CD4-positive, alpha-beta T cell treated with Interleukin-15 for 4 hours (primary cell): ENCODE measurements at regions not wholly inside any gene's neighbourhood (a gene's known extent, or its start where the extent isn't known, plus 50 kb on each side); places are given as distances from the start of the nearest gene placed in this dataset.

Experiments used
- DNase-seq: peaks from one replicate; pipeline ENCODE4 v3.0.0-alpha.2; 2020; ENCODE audit warnings: low spot score

DNA sequence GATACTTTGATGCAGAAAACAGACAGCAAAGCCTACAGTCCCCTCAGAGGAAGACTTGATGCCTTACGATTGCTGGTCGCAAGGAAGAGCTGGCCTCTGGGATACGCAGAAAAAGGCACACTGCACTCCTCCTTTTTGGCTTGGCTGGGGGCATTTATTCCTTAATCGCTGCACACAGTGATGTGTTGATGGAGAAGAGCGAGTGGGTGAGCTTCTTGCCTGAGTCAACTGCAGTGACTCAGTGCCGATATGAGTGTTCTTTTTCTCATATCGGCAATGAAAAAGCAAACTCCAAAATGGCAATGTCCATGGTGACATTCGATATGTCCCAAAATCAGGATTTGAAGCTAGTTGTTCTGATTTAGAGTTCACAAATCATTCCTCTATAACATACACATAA is 794.8 kb downstream of the HACE1 start:
- no peak for DNase-seq

- no peak for DNase-seq
Observed at GRCh38 chr6:104050455-104050854, 809.3 kb downstream of the HACE1 start.

DNA sequence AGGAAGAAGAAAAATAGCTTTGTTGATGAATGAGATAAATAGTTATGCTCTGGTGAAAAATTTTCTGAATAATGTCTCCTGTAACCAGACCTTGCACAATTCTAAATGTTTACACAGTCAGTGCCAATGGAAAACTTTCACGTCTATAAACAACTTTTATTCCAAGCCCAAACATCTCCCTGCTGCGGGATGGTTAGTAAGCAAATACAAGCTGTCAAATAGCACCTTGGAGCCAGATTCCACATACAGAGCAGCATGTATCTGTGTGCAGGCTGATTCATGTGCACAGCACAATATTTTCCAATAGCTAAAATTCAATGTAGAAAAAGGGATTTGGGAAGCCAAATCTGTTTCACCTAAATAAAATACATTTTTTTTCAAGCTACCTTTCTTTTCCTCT is 813.3 kb downstream of the HACE1 start:
- no peak for DNase-seq

GRCh38 chr6:104031346-104031745 is 828.4 kb downstream of the HACE1 start:
- no peak for DNase-seq

- DNase-seq = no peak
Observed at GRCh38 chr6:104022126-104022525, 837.6 kb downstream of the HACE1 start.

GRCh38 chr6:104019075-104019753 is 840.5 kb downstream of the HACE1 start:
- DNase-seq = no peak

DNA sequence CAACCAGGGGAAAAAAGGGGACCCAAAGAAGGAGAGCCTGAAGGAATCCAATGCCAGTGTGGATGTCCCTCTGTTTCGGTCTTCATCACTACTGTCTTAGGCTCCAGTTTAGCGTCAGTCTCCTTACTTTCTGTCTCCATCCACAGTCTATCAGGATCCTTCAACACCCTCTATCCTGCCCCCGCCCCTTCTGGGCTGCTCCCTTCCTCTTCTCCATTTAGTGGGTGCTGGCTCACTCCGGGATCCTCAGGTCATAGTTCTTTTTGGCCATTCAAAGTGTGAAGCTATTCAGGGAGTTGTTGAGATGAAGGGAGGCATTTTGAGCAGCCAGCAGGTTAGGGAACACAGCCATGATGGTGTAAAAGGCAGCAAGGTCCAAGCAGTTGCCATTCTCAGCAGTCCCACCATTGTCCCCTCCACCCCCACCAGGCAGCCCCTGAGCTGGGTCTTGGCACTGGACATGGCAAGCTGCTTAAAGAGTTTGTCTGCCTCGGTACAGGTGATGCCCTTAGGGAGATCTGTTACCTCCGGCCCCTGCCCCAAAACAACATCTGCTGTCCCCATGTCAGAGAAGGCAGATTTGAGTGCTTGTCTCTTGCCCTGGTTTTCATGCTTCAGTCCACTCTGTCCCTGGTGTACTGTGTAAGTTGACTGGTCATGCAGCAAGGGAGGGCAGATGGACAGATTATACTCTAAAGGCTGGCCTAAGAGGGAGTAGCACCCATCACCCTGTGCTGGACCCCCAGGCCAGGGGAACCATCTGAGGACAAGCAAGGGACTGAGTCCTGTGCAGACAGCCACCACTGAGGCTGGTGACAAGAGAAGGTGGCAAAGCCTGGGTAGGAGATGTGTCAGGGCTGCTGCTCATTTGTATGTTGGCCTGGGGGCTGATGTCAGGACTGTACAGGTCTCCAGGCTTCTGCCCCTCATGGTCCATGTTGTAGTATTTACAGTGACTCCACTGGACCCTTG is 842.0 kb downstream of the HACE1 start:
- no peak for DNase-seq

- no peak for DNase-seq
Observed at GRCh38 chr6:104014163-104014959, 845.4 kb downstream of the HACE1 start.

GRCh38 chr6:104013312-104013971 is 846.3 kb downstream of the HACE1 start:
- no peak for DNase-seq

- no peak for DNase-seq
Observed at GRCh38 chr6:104010897-104011296, 848.8 kb downstream of the HACE1 start.

GRCh38 chr6:104003803-104004516 is 855.8 kb downstream of the HACE1 start:
- no peak for DNase-seq

DNA sequence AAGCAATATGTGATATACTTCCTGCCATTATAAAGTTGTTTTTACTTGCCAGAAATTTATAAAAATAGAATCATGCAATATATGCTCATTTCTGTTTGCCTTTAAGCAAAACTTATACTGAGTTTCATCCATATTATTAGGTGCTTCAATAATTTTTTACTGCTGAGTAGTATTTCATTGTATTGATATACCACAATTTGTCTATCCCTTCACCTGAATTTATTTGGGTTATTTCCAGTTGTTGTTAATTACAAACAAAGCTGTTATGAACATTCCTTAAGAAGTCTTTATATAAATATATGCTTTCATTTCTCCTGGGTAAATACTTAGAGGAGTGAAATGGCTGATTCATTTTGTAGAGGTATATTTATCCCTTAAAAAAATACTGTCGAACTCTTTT is 864.1 kb downstream of the HACE1 start:
- no peak for DNase-seq

DNA sequence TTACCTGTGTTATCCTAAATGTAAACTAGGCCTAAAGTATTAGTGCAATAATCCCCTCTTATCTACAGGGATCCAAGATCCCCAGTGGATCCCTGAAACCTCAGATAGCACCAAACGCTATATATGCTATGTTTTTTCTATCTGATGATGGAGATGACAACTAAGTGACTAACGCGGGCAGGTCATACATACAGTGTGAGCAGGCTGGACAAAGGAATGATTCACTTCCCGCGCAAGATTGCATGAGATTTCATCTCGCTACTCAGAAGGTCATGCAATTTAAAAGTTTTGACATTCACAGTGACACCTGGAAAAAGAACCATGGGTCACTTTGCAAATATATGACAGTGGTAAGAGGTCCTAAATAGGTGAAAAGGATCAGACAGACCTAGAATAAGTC is 875.9 kb downstream of the HACE1 start:
- DNase-seq = no peak

GRCh38 chr6:103983011-103983410 is 876.7 kb downstream of the HACE1 start:
- DNase-seq = no peak

- no peak for DNase-seq
Observed at GRCh38 chr6:103982574-103982973, 877.1 kb downstream of the HACE1 start.

GRCh38 chr6:103979308-103979707 is 880.4 kb downstream of the HACE1 start:
- DNase-seq = no peak

DNA sequence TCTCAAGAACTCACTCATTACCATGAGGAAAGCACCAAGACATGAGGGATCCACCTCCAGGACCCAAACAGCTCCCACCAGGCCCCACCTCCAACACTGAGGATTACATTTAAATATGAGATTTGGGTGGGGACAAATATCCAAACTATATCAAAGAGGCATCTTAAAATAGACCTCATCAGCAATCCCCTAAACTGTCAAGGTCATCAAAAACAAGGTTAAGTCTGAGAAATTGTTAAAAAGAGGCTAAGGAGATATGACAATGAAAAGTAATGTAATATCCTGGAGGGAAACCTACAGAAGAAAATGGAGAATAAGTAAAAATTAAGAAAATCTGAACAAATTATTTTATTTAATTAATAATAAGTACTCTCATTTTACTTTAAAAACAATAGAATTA is 922.3 kb downstream of the HACE1 start:
- DNase-seq = no peak

- no peak for DNase-seq
Observed at GRCh38 chr6:103925317-103925716, 934.4 kb downstream of the HACE1 start.

- DNase-seq = no peak
Observed at GRCh38 chr6:103910018-103910417, 949.7 kb downstream of the HACE1 start.

- no peak for DNase-seq
Observed at GRCh38 chr6:103908898-103909297, 950.8 kb downstream of the HACE1 start.

GRCh38 chr6:103895136-103895535 is 964.6 kb downstream of the HACE1 start:
- DNase-seq = no peak
